K562 (cell line): ENCODE measurements at regions not wholly inside any gene's neighbourhood (a gene's known extent, or its start where the extent isn't known, plus 50 kb on each side); places are given as distances from the start of the nearest gene placed in this dataset.

Experiments
- ATAC-seq: fragments of 200-7000 bp; cut with Tn5 transposase; 3 replicates; pipeline ENCODE4 v1.9.1; 2020; ENCODE audit warnings: moderate library complexity
- BruUV-seq: library from RNA; stranded (reverse); fragments of 400-500 nt; replicated peaks from 2 replicates; lab custom pipeline; 2021; lab: Mats Ljungman, UMichigan
- CTCF ChIA-PET: fragments of 300-600 bp; formaldehyde crosslinking; extraction: SDS; loops from one replicate; lab custom pipeline; 2021; ENCODE audit warnings: low intra/inter-chr PET ratio; lab: Yijun Ruan, JAX
- POLR2A ChIA-PET: fragments of 300-600, 350-650 bp; sonication (Branson Sonifier 250); formaldehyde crosslinking; extraction: SDS; loops from one replicate; lab custom pipeline; 2021; ENCODE audit warnings: antibody characterized with exemption, inconsistent platforms; lab: Yijun Ruan, JAX
- DNase-seq, 4 experiments: peaks; one replicate each; pipeline versions ENCODE4 v3.0.0 to v3.0.0-alpha.2; 2011 to 2018; ENCODE audit warnings: low spot score in 3 of 4, mixed read lengths in 3 of 4; ENCODE audit errors: extremely low read depth in 1 of 4
- FAIRE-seq: peaks from 2 replicates; lab custom pipeline; 2011; peaks lifted over from hg19 to GRCh38; lab: Jason Lieb, UNC
- H2AFZ ChIP-seq: 2 replicates; pipeline ENCODE4 v1.6.0; 2011; ENCODE audit warnings: low read depth, low read length, control low read depth, inconsistent platforms
- H3K27ac ChIP-seq: fragments of 200-600 bp; 3 replicates; pipeline ENCODE4 v1.8.0; 2011; ENCODE audit warnings: low read depth, mild to moderate bottlenecking, control low read depth, inconsistent platforms, low read length, moderate library complexity, mixed read lengths; ENCODE audit errors: extremely low read depth
- H3K27me3 ChIP-seq, 2 experiments: fragments of 300-600 bp in 1 of 2; 2 replicates in 1 of 2; 3 replicates in 1 of 2; pipeline versions ENCODE4 v1.6.0 to v1.8.0; 2011; ENCODE audit warnings: inconsistent platforms in 2 of 2, low read length in 2 of 2, mild to moderate bottlenecking in 1 of 2, mixed read lengths in 1 of 2, moderate library complexity in 1 of 2; ENCODE audit not compliant: control insufficient read depth in 2 of 2, insufficient read depth in 2 of 2
- H3K36me3 ChIP-seq: fragments of 300-600 bp; 3 replicates; pipeline ENCODE4 v1.8.0; 2011; ENCODE audit warnings: mild to moderate bottlenecking, low read length, inconsistent platforms; ENCODE audit not compliant: control insufficient read depth, insufficient read depth
- H3K4me1 ChIP-seq, 2 experiments: fragments of 200-600 bp in 1 of 2; replicated peaks in 1 of 2; 2 replicates in 1 of 2; 3 replicates in 1 of 2; pipeline versions ENCODE4 v1.5.1 to v1.8.0; 2011; ENCODE audit warnings: inconsistent platforms in 2 of 2, low read length in 2 of 2, mild to moderate bottlenecking in 1 of 2, mixed read lengths in 1 of 2, moderate library complexity in 1 of 2; ENCODE audit not compliant: control insufficient read depth in 2 of 2, insufficient read depth in 2 of 2
- H3K4me2 ChIP-seq: 2 replicates; pipeline ENCODE4 v1.6.1; 2011; ENCODE audit warnings: low read length, control low read depth, inconsistent platforms, mixed read lengths; ENCODE audit not compliant: insufficient read depth
- H3K4me3 ChIP-seq: fragments of 200-600 bp; sonication (generic), shearing (Covaris generic); 2 replicates; pipeline ENCODE4 v1.5.1; 2016; ENCODE audit warnings: control low read depth, inconsistent platforms
- H3K79me2 ChIP-seq: fragments of 200-600 bp; 3 replicates; pipeline ENCODE4 v1.8.0; 2011; ENCODE audit warnings: low read length, inconsistent platforms; ENCODE audit not compliant: control insufficient read depth, insufficient read depth
- H3K9ac ChIP-seq, 2 experiments: 2 replicates each; pipeline versions ENCODE4 v1.6.0 to v1.6.1; 2011; ENCODE audit warnings: low read depth in 2 of 2, low read length in 2 of 2, control low read depth in 1 of 2, inconsistent platforms in 1 of 2, mild to moderate bottlenecking in 1 of 2, mixed read lengths in 1 of 2; ENCODE audit not compliant: insufficient read depth in 1 of 2
- H3K9me1 ChIP-seq: one replicate; pipeline ENCODE4 v1.6.0; 2011; ENCODE audit warnings: inconsistent platforms, mild to moderate bottlenecking, low read length, moderate library complexity; ENCODE audit not compliant: control insufficient read depth, insufficient read depth
- H3K9me3 ChIP-seq: replicated peaks from 2 replicates; pipeline ENCODE4 v1.5.1; 2011; ENCODE audit warnings: low read depth, low read length, inconsistent platforms; ENCODE audit not compliant: control insufficient read depth, insufficient read depth
- H4K20me1 ChIP-seq: replicated peaks from 2 replicates; pipeline ENCODE4 v1.6.1; 2011; ENCODE audit warnings: low read length, inconsistent platforms, mixed read lengths; ENCODE audit not compliant: control insufficient read depth, insufficient read depth
- E2F4 ChIP-seq: sonication (generic); formaldehyde crosslinking; IDR thresholded peaks from 2 replicates; pipeline ENCODE4 v1.8.0; 2022; ENCODE audit warnings: mild to moderate bottlenecking, low read depth, missing genetic modification reagents
- FOXK1 ChIP-seq: sonication (generic); formaldehyde crosslinking; IDR thresholded peaks from 2 replicates; pipeline ENCODE4 v1.8.0; 2022; ENCODE audit warnings: missing genetic modification reagents, mild to moderate bottlenecking, borderline replicate concordance
- PATZ1 ChIP-seq: fragments of 250-450 bp; sonication (Bioruptor Pico); IDR thresholded peaks from 2 replicates; pipeline ENCODE4 v1.5.0; 2020; ENCODE audit warnings: mild to moderate bottlenecking, borderline replicate concordance
- SIX5 ChIP-seq, 2 experiments: IDR thresholded peaks; 2 replicates each; pipeline ENCODE4 v1.6.1; 2011; ENCODE audit warnings: low read length in 2 of 2, borderline replicate concordance in 1 of 2, low read depth in 1 of 2, mild to moderate bottlenecking in 1 of 2, moderate library complexity in 1 of 2; ENCODE audit not compliant: insufficient read depth in 1 of 2
- TAF9B ChIP-seq: fragments of 450-650 bp; IDR thresholded peaks from 2 replicates; pipeline ENCODE4 v1.6.1; 2018; ENCODE audit warnings: mild to moderate bottlenecking; ENCODE audit not compliant: partially characterized antibody
- TFE3 ChIP-seq: fragments of 450-650 bp; formaldehyde crosslinking; IDR thresholded peaks from 2 replicates; pipeline ENCODE4 v1.4.0; 2020; ENCODE audit warnings: mild to moderate bottlenecking, mixed read lengths
- WGBS: fragments of 100-300 bp; shearing (Covaris generic); methylation state at CpG from one replicate; pipeline ENCODE4 v1.1.6; 2016; ENCODE audit warnings: low coverage, mixed read lengths; ENCODE audit not compliant: insufficient coverage; ENCODE audit errors: missing lambda C conversion rate; 5-methylcytosine and 5-hydroxymethylcytosine counted together
- in situ Hi-C: fragments of 300-500 bp; cut with MboI; formaldehyde crosslinking; loops from 4 replicates; pipeline ENCODE4 v1.15.0; 2018; ENCODE audit warnings: inconsistent platforms, mixed read lengths
- intact Hi-C: fragments of 100-400 bp; cut with micrococcal nuclease; formaldehyde crosslinking; loops from 2 replicates; pipeline ENCODE4 v1.14.2; 2022

- ATAC-seq (peak; percentile 39; the same call in 2 of the 3 replicates), FAIRE-seq (no peak), DNase-seq (no peak)
- Histone ChIP-seq H3K9ac (no peak overlapping the region), H3K4me1 (no peaks in the 10 kb centered on the region), H3K4me2 (no peak overlapping the region), H3K36me3 (no peaks in the 10 kb centered on the region), H2AFZ (no peak overlapping the region), H3K9me1 (no peaks in the 10 kb centered on the region), H3K27ac (no peak overlapping the region), H3K79me2 (no peaks in the 10 kb centered on the region), H3K9me3 (no peaks in the 10 kb centered on the region), H3K4me3 (no peak overlapping the region), H3K27me3 (peaks cover 5 to 31% of the 10 kb centered on the region in 2 experiments), H4K20me1 (no peaks in the 10 kb centered on the region; the same call in 1 of the 2 replicates)
- TF ChIP-seq TFE3 (no peak), FOXK1 (CRISPR knock-in tag) (no peak), PATZ1 (CRISPR knock-in tag) (no peak), SIX5 (IDR thresholded peaks at IDR 0.05; ENCODE audit: borderline replicate concordance in 1 of 2, insufficient read depth in 1 of 2, low read depth in 1 of 2, low read length in 2 of 2) (no peak), TAF9B (no peak), E2F4 (CRISPR knock-in tag) (no peak)
- intact Hi-C loops, result no loop called here
- WGBS, result under 1% methylated on average over 12 of the region's 13 CpGs
- in situ Hi-C loops, result no loop called here
- CTCF ChIA-PET, result no interaction called here
- POLR2A ChIA-PET, result interaction anchor here (0.6 kb wide), 1 partner anchor 1004 kb away, joined by 3 read pairs; no protein-coding TSS in a partner anchor
- BruUV-seq, result no TSS peak
These were observed 60.0 kb upstream of the AJAP1 start for GRCh38 chr1:4594286-4594991.
